ENCODE measurements at regions not wholly inside any gene's neighbourhood (a gene's known extent, or its start where the extent isn't known, plus 50 kb on each side); places are given as distances from the start of the nearest gene placed in this dataset.

- no peak for TF ChIP-seq BHLHE40 (IDR thresholded peaks at IDR 0.05; ENCODE audit: low read depth, low read length)
Measured at GRCh38 chr4:45358573-45359506, 632.5 kb upstream of the GNPDA2 start (continued).

DNA sequence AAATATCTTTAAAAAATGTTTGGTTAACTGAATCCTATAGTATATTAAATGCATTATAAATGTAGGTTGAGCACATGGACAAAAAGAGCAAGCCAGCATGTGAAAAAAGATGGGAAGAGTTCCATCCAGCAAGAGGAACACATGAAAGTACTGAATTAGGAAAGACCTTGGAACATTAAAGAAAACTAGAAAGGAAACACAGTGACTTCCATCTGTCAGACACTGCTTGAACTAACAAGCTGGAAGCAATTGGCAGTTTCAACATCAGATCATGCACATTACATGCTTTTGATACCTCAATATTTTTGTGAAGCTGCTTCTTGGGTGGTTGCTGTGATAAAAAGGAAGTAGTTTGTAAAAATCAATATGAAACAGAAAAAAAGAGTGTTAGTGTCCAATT lies 626.8 kb upstream of the GNPDA2 start:
- intact Hi-C loops (cut with micrococcal nuclease), result no loop called here
- DNase-seq (no peak), ATAC-seq (ENCODE audit: low read depth) (no peak)
- no peaks in the 10 kb centered on the region for H4K20me1 ChIP-seq (ENCODE audit: insufficient read depth, low read length)
- H3K36me3 ChIP-seq (ENCODE audit: control insufficient read depth, insufficient read depth, low read length), result no peaks in the 10 kb centered on the region
- no peak overlapping the region for H3K18ac ChIP-seq (ENCODE audit: low read depth, low read length)
- H3K4me2 ChIP-seq (ENCODE audit: low read depth, low read length), result no peak overlapping the region
- BruUV-seq (replicated peaks), result no TSS peak
- no peak overlapping the region for H2BK15ac ChIP-seq (ENCODE audit: low read depth, low read length)
- no peak overlapping the region for H2AFZ ChIP-seq (replicated peaks; ENCODE audit: low read length, poor library complexity)
- no peak overlapping the region for H3K4ac ChIP-seq (ENCODE audit: low read depth, low read length)
- no peak overlapping the region for H3K56ac ChIP-seq (ENCODE audit: extremely low read depth, insufficient read depth, low read length)
- no peak overlapping the region for H2AK9ac ChIP-seq (replicated peaks; ENCODE audit: low read depth, low read length, poor library complexity)
- H2BK20ac ChIP-seq (ENCODE audit: low read depth, low read length), result no peak overlapping the region
- CTCF ChIA-PET, result interaction anchor here (0.9 kb wide), 1 partner anchor 9 kb away, joined by 3 read pairs; no protein-coding TSS in a partner anchor
- TF ChIP-seq MAFK (IDR thresholded peaks at IDR 0.05; ENCODE audit: low read depth, low read length) (no peak), CEBPB (IDR thresholded peaks at IDR 0.05; ENCODE audit: low read depth, low read length) (no peak), SMC3 (IDR thresholded peaks at IDR 0.05; ENCODE audit: low read depth, low read length) (no peak)
- H3K9me3 ChIP-seq (ENCODE audit: control insufficient read depth, insufficient read depth, low read length), result peaks cover 2% of the 10 kb centered on the region; the same call in 1 of the 2 replicates
- H3K9ac ChIP-seq (ENCODE audit: low read depth, low read length), result no peak overlapping the region
- in situ Hi-C loops (cut with MboI; ENCODE audit: low sequenced_read_pairs), result no loop called here
- no peak overlapping the region for H3K23ac ChIP-seq (ENCODE audit: low read depth, low read length)
- no peaks in the 10 kb centered on the region for H3K4me1 ChIP-seq (ENCODE audit: control insufficient read depth, insufficient read depth, low read length)
- H4K8ac ChIP-seq (ENCODE audit: low read depth in 2 of 2, low read length in 2 of 2), result no peak overlapping the region
- H3K14ac ChIP-seq (replicated peaks; ENCODE audit: low read depth, low read length), result no peak overlapping the region
- no peak overlapping the region for H2BK5ac ChIP-seq (ENCODE audit: low read depth, low read length, poor library complexity, severe bottlenecking)
- H4K5ac ChIP-seq (ENCODE audit: low read depth, low read length), result no peak overlapping the region
- no peak overlapping the region for H4K91ac ChIP-seq (ENCODE audit: insufficient read depth, low read depth, low read length)
- POLR2A ChIA-PET (ENCODE audit: unreplicated experiment), result no interaction called here
- no peak overlapping the region for H2BK120ac ChIP-seq (ENCODE audit: low read depth, low read length)
- H3K27ac ChIP-seq (ENCODE audit: insufficient read depth, low read length), result no peak overlapping the region
- H2AK5ac ChIP-seq (ENCODE audit: low read depth, low read length), result no peak overlapping the region
- no peaks in the 10 kb centered on the region for H3K27me3 ChIP-seq (ENCODE audit: control insufficient read depth, insufficient read depth, low read length)
- no peaks in the 10 kb centered on the region for H3K9me1 ChIP-seq (ENCODE audit: insufficient read depth, low read length)
- dilution Hi-C loops (cut with HindIII; ENCODE audit: low sequenced_read_pairs, unreplicated experiment), result no loop called here
- no peaks in the 10 kb centered on the region for H3K79me1 ChIP-seq (ENCODE audit: low read depth in 1 of 2, low read length in 2 of 2)
- no peak overlapping the region for H3K4me3 ChIP-seq (ENCODE audit: insufficient read depth, low read depth, low read length)

Measured in IMR-90 (cell line).